Esophagus squamous epithelium (tissue), 5 donors: ENCODE measurements at regions not wholly inside any gene's neighbourhood (a gene's known extent, or its start where the extent isn't known, plus 50 kb on each side); places are given as distances from the start of the nearest gene placed in this dataset.
"Not testable (repeated sequence)": the region's sequence is repeated elsewhere in the genome, so short reads cannot be mapped to it uniquely, and the experiment has no call there.

Experiments used
- DNase-seq: peaks from one replicate; lab custom pipeline; 2025; lab: John Stamatoyannopoulos, UW
- H3K27ac ChIP-seq, 4 donors: fragments of 200-600 bp; sonication (generic); one replicate each; pipeline ENCODE4 v1.5.1; 2016 to 2019; ENCODE audit warnings: mild to moderate bottlenecking in 1 of 4
- H3K27me3 ChIP-seq, 4 donors: fragments of 200-600 bp; sonication (generic); 1 replicate in 3 of 4; 2 replicates in 1 of 4; pipeline versions ENCODE4 v1.5.1 to v1.6.0; 2017 to 2021; ENCODE audit warnings: antibody characterized with exemption in 1 of 4
- H3K36me3 ChIP-seq, 3 donors: fragments of 200-600 bp; sonication (generic); one replicate each; pipeline ENCODE4 v1.5.1; 2016 to 2019
- H3K4me1 ChIP-seq, 3 donors: fragments of 200-600 bp; sonication (generic); one replicate each; pipeline ENCODE4 v1.5.1; 2017 to 2019
- H3K4me3 ChIP-seq, 4 donors: fragments of 200-600 bp; sonication (generic); 1 replicate in 3 of 4; 2 replicates in 1 of 4; pipeline ENCODE4 v1.5.1; 2016 to 2019; ENCODE audit warnings: mild to moderate bottlenecking in 2 of 4, moderate library complexity in 1 of 4
- H3K9me3 ChIP-seq, 3 donors: fragments of 200-600 bp; sonication (generic); one replicate each; pipeline ENCODE4 v1.5.1; 2016 to 2019
- POLR2A ChIP-seq, 4 donors: fragments of 450-650 bp; IDR thresholded peaks; one replicate each; pipeline ENCODE4 v1.6.1; 2017; ENCODE audit warnings: antibody characterized with exemption in 4 of 4, mild to moderate bottlenecking in 4 of 4, moderate library complexity in 3 of 4
- WGBS, 2 donors: methylation state at CpG; one replicate each; pipeline ENCODE4 v1.1.5; 2018; 5-methylcytosine and 5-hydroxymethylcytosine counted together
- intact Hi-C: fragments of 100-400 bp; cut with DNase I; formaldehyde crosslinking; loops from one replicate; pipeline ENCODE4 v1.15.0; 2022
- TF ChIP-seq, protein P1 (sequence below), 6 experiments: fragments of 450-650 bp in 4 of 6; fragments of 200-600 bp in 2 of 6; sonication (generic) in 2 of 6; IDR thresholded peaks; one replicate each; pipeline ENCODE4 v1.5.1; 2016 to 2019; ENCODE audit warnings: antibody characterized with exemption in 6 of 6, mild to moderate bottlenecking in 4 of 6, moderate library complexity in 4 of 6
- donor health status: DM: yes; HTN: yes; CAD: no.

DNA sequence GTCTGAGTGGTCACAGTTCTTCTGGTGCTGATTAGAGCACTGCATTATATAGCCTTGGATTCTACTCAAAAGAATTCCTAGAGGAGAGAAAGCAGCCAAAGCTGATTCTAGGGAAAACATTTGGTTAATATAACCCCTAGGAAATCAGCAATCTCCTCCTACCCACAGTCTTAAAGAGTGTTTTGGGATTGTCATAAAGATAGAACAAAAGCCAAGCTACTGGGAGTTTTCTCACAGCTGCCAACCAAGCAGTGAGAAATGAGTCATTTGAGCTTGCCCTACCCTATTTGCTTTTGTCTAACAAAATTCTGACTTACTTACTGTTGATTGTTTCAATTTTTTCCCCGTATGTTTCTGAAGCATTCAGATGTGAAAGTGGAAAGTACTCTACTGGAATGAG, 469.3 kb downstream of the PLCL1 start:
- no peak for DNase-seq
- WGBS, 2 donors, result 6 to 29% methylated on average over 1 of the region's 1 CpG
- no peaks in the 10 kb centered on the region for H3K36me3 ChIP-seq

DNA sequence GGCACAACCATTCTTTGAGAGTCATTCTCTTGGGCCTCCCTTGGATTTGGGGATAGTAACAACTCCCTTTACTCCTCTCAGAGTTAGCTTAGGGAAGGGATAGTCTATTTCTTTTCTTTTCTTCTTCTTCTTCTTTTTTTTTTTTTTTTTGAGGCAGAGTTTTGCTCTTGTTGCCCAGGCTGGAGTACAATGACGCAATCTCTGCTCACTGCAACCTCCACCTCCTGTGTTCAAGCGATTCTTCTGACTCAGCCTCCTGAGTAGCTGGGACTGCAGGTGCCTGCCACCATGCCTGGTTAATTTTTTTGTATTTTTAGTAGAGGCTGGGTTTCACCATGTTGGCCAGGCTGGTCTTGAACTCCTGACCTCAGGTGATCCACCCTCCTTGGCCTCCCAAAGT, 465.8 kb downstream of the PLCL1 start:
- peaks cover 0 to 17% (median 0%) of the 10 kb centered on the region in 3 donors for H3K4me1 ChIP-seq
- WGBS, 2 donors, result 68 to 86% methylated on average over 2 of the region's 2 CpGs
- H3K4me3 ChIP-seq, H3K9me3 ChIP-seq, intact Hi-C loops, H3K27ac ChIP-seq, H3K36me3 ChIP-seq, DNase-seq, H3K27me3 ChIP-seq: not testable (repeated sequence)

More for the DNA sequence above, 469.3 kb downstream of the PLCL1 start:
- Histone ChIP-seq H3K27me3 (peaks cover 0 to 3% (median 0%) of the 10 kb centered on the region in 4 donors), H3K9me3 (no peaks in the 10 kb centered on the region), H3K4me3 (no peak overlapping the region), H3K27ac (peak overlapping the region in 1 of 4 donors; percentile 1), H3K4me1 (peaks cover 0 to 17% (median 0%) of the 10 kb centered on the region in 3 donors)
- intact Hi-C loops, result no loop called here
- TF ChIP-seq, protein P1, sequence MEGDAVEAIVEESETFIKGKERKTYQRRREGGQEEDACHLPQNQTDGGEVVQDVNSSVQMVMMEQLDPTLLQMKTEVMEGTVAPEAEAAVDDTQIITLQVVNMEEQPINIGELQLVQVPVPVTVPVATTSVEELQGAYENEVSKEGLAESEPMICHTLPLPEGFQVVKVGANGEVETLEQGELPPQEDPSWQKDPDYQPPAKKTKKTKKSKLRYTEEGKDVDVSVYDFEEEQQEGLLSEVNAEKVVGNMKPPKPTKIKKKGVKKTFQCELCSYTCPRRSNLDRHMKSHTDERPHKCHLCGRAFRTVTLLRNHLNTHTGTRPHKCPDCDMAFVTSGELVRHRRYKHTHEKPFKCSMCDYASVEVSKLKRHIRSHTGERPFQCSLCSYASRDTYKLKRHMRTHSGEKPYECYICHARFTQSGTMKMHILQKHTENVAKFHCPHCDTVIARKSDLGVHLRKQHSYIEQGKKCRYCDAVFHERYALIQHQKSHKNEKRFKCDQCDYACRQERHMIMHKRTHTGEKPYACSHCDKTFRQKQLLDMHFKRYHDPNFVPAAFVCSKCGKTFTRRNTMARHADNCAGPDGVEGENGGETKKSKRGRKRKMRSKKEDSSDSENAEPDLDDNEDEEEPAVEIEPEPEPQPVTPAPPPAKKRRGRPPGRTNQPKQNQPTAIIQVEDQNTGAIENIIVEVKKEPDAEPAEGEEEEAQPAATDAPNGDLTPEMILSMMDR (IDR thresholded peaks at IDR 0.05), result no peak
- TF ChIP-seq POLR2A (IDR thresholded peaks at IDR 0.05), result no peak

DNA sequence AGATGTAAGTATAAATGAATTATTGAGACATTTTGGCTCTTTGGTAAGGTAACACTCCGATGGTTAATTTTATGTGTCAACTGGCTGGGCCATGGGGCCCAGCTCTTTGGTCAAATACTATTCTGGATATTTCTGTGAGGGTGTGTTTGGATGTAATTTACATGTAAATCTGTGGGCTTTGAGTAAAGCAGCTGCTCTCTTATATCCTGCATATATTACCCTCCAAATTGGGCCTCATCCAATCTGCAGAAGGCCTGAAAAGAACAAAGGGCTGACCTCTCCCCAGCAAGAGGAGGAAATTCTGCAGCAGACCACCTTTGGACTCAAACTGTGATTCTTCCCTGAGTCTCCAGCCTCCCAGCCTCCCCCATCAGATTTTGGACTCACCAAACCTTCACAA, 464.1 kb downstream of the PLCL1 start:
- WGBS, 2 donors, result 80 to 90% methylated on average over 1 of the region's 1 CpG
- Histone ChIP-seq H3K27me3 (no peaks in the 10 kb centered on the region), H3K27ac (no peak overlapping the region), H3K4me3 (no peak overlapping the region), H3K4me1 (peaks cover 0 to 9% (median 0%) of the 10 kb centered on the region in 3 donors), H3K36me3 (no peaks in the 10 kb centered on the region), H3K9me3 (no peaks in the 10 kb centered on the region)
- no peak for DNase-seq
- TF ChIP-seq POLR2A (IDR thresholded peaks at IDR 0.05), result no peak
- TF ChIP-seq, protein P1 (IDR thresholded peaks at IDR 0.05), result no peak
- intact Hi-C loops, result no loop called here

DNA sequence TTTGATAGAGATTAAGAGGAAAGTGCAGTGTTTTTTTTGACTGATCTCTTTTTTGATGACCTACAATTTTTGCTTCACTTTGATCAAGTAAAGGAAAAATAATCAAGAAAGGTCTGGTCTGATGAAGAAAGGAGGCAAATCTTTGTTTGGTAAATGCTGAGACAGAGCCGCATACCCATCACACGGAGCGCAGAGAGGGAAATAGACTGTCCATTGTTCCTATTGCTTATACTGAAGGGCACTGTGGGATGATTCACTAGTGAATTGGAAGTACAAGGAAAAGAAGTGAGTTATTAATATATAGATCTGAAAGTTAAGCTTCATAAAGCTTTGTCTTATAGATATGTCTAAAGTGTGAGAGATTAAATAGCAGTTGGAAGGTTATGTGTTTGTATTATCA, 455.1 kb downstream of the PLCL1 start:
- no peak overlapping the region for H3K27ac ChIP-seq
- H3K36me3 ChIP-seq, result no peaks in the 10 kb centered on the region
- 91 to 93% methylated on average over 3 of the region's 3 CpGs for WGBS, 2 donors
- intact Hi-C loops, result no loop called here
- no peak for DNase-seq
- no peak overlapping the region for H3K4me3 ChIP-seq
- H3K9me3 ChIP-seq, result no peaks in the 10 kb centered on the region
- peaks cover 0 to 6% (median 0%) of the 10 kb centered on the region in 4 donors for H3K27me3 ChIP-seq
- H3K4me1 ChIP-seq, result no peaks in the 10 kb centered on the region
- TF ChIP-seq, protein P1 (IDR thresholded peaks at IDR 0.05), result no peak
- TF ChIP-seq POLR2A (IDR thresholded peaks at IDR 0.05), result no peak

DNA sequence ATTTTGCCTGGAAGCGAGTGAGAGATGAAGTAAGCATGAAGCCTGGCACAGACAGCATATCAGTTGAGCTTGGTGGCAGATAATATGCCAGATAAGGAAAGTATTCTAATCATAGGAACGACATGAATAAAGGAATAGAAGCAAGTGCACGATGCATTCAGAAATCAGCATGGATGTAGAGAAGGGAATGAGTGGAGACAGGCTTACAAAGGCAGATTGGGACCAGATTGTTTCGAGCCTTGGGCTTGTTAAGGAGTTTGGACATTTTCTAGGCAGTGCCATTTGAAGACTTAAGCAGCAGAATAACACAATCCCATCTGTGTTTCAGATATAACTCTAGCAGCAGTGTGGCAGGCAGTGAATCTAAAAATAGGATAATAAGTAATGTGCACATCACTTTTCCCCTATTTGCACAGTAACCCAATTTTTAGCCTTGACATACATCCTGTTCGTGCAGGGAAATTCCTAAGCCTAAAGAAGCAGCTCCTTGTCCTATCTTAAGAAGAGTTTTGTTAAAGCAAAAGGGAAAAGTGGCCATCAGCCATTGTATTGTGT, 450.2 kb downstream of the PLCL1 start:
- Histone ChIP-seq H3K27me3 (no peaks in the 10 kb centered on the region), H3K9me3 (no peaks in the 10 kb centered on the region), H3K36me3 (no peaks in the 10 kb centered on the region), H3K4me3 (no peak overlapping the region), H3K4me1 (no peaks in the 10 kb centered on the region), H3K27ac (no peak overlapping the region)
- 37 to 43% methylated on average over 5 of the region's 5 CpGs for WGBS, 2 donors
- DNase-seq, result no peak
- intact Hi-C loops, result no loop called here
- no peak for TF ChIP-seq POLR2A (IDR thresholded peaks at IDR 0.05)
- TF ChIP-seq, protein P1 (IDR thresholded peaks at IDR 0.05), result no peak

DNA sequence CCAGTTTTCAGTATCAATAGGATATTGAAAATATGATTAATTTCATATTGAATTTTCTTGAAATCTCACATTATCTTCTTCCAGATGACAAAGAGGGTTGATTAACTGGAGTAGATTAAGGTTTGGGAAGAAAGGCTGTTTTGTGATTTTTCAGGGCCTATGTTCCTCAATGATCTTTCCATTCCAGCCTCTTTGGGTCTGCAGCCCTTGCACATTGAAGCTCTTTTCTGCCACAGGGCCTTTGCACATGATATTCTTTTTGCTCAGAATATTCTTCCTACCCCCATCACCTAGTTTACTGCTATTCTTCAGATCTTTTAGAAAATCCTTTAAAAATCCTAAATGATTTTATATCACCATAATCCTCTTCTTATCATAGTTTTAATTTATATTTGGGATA, 449.6 kb downstream of the PLCL1 start:
- H3K9me3 ChIP-seq, result no peaks in the 10 kb centered on the region
- H3K36me3 ChIP-seq, result no peaks in the 10 kb centered on the region
- TF ChIP-seq, protein P1 (IDR thresholded peaks at IDR 0.05), result no peak
- TF ChIP-seq POLR2A (IDR thresholded peaks at IDR 0.05), result no peak
- DNase-seq, result no peak
- H3K4me1 ChIP-seq, result no peaks in the 10 kb centered on the region
- no peak overlapping the region for H3K27ac ChIP-seq
- H3K4me3 ChIP-seq, result no peak overlapping the region
- intact Hi-C loops, result no loop called here
- no peaks in the 10 kb centered on the region for H3K27me3 ChIP-seq
